ENCODE measurements at regions not wholly inside any gene's neighbourhood (a gene's known extent, or its start where the extent isn't known, plus 50 kb on each side); places are given as distances from the start of the nearest gene placed in this dataset.

DNA sequence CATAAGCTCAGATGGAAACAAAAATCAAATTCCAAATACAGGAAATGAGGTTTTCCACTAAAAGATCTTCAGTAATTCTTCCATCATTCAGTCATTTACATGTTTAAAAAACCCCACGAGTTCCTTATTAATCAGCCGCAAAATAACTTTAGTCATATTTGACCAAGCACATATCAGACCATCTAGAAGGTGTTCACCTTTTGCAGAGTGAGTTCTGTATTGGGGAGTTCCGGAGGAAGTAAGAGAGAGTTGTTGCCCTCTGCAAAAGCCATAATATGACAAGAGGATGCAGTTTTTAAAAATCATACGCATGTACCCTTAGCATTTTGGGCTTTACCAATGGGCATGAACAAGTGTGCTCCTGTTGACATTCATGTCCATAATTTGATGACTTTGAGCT, 61.6 kb downstream of the CCR1 start:
- DNase-seq (no peak), ATAC-seq (no peak)

DNA sequence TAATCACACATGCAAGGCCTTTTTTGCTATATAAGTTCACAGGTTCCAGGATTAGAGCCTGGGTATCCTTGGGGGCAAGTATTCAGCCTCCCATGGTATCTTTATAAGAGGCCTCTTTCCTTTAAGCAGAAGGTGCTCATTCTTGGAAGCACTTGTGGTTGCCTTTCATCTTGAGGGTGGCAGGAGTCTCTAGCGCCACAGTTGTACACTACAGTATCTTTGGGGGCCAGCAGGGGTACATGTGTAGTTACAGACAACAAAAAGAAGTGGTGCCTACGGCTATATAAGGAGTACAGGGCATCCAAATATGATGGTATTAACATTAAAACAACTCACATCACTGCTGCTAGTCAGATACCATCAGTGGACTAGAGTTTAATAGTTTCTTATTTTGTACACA, 62.1 kb downstream of the CCR1 start:
- DNase-seq (no peak), ATAC-seq (no peak)

GRCh38 chr3:46145147-46145546, 63.0 kb downstream of the CCR1 start:
- no peak for DNase-seq
- ATAC-seq: no peak

DNA sequence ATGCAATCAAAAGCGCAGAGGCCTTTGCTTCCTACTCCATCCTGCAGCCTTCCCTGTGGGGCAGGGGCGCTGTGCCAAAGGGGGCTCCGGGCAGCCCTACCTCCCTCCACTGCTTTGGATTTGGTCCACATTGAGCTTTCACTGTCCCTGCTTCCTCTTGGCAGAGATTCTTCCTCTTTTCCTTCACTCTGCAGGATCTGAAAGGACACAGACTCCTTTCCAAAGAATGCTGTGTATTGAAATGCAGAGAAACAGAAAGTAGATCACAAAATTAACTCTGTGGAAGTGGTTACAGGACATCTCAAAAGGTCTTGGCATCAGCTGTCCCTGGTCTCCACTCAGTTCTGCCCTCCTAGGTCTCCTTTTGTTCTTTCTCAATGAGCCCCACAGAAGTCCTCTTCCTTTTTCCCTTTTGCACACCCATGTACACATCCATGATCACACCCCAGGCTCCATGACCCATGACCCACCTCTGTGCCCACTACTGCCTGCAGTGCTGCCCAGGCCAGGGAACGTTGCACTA, 64.1 kb downstream of the CCR1 start:
- no peak for DNase-seq
- ATAC-seq: no peak

DNA sequence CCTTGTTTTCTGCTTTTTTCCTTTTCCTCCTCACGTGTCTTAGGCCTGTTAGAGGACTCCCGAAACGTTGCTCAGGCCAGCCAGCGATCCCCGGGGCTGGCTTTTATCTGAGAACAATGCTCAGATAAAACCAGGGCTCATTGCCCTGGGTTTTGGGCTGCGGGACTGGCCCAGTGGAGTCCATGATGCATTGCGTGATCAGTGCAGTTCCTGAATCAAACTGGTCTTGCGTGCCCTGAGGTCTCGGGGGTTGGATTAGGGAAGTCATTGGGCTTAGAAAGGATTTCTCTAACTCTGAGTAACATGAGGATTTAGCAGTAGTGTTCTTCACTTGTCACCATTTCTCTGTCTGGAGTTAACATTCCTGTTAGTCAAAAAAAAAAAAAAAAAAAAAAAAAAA, 66.3 kb downstream of the CCR1 start:
- ATAC-seq (no peak), DNase-seq (no peak)

DNA sequence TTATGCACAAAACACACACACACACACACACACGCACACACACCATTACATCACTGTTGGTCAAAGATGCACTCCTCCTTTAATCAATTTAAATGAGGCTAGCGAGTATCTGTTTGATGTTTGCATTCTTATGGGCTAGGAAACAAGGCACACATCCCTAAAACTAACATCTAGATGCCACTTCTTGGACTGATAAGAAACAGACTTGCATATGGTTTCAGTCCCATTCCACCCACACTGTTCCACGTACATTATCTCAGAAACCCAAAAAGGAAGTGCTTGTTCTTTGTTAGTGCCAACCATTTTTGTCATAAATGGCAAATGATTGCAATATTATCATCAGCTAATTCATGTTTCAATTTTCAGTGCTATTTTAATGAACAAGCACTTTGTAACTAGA, 69.5 kb downstream of the CCR1 start:
- ATAC-seq: no peak
- DNase-seq: no peak

- DNase-seq: no peak
- no peak for ATAC-seq
Measured at GRCh38 chr3:46135475-46135874, 72.6 kb downstream of the CCR1 start.

- ATAC-seq (no peak), DNase-seq (no peak)
Measured at GRCh38 chr3:46133285-46133684, 74.8 kb downstream of the CCR1 start.

- DNase-seq (no peak), ATAC-seq (no peak)
Measured at GRCh38 chr3:46132565-46132964, 75.5 kb downstream of the CCR1 start.

- no peak for DNase-seq
- no peak for ATAC-seq
Measured at GRCh38 chr3:46131884-46132450, 76.1 kb downstream of the CCR1 start.

- DNase-seq (no peak), ATAC-seq (no peak)
Measured at GRCh38 chr3:46130631-46131310, 77.3 kb downstream of the CCR1 start.

GRCh38 chr3:46129588-46130272, 78.4 kb downstream of the CCR1 start:
- ATAC-seq (no peak), DNase-seq (no peak)

DNA sequence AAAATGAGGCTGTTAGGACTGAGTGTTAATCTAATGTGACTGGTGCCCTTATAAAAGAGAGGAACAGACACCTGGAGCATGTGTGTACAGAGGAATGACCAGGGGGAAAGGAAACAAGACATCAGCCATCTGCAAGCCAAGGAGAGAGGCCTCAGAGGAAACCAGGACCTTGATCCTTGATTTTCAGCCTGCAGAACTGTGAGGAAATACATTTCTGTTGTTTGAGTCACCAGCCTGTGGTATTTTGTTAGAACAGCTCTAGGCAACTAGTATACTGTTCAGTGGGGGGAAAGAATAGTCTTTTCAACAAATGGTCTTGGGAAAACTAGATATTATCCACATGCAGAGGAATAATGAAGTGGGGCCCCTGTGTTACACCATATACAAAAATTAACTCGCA, 80.6 kb downstream of the CCR1 start:
- no peak for ATAC-seq
- DNase-seq: no peak

DNA sequence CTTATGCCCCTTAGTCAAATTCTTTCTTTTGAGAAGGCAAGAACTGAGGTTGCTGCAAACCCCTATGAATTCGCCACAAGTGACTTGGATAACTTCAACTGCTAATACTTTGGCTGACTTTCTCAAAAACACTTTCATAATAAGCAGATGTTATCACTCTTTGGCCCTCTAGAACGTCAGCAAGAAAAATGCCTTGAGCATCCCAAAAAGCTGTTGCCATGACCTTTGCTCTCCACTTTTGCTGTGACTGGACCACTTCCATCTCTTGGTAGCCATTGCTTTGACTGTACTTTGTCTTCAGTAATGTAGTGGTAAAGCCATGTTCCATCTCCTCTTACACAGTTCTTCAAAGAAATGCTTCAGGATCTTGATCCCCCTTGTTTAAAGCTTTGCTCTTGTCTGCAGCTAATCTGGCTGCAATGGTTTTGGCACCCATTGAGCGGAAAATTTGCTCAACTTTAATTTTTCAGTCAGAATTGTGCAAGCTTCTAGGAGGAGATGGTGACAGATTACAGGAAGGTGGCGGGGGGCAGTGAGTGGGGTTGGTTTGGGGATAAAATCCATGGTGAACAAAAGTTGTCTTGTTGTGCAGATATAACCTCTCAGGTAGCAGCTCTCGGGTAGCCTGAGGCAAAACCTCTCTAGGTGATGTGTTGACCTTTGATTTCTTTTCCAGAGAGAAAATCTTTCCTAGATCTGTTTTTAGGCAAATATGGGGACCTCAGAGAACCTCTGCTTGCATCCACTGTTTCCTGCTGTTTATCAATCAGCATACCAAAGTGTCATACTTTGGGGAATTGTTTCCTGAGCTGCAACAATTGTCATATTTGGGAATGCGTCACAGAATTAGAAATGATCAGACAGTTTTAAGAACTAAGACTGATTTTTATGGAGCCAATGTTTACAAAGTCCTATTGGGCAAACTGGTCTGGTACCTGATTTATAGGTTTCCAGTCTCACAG, 83.6 kb downstream of the CCR1 start:
- ATAC-seq: no peak
- DNase-seq: no peak

- no peak for DNase-seq
- ATAC-seq: no peak
Measured at GRCh38 chr3:46123646-46124045, 84.5 kb downstream of the CCR1 start.

DNA sequence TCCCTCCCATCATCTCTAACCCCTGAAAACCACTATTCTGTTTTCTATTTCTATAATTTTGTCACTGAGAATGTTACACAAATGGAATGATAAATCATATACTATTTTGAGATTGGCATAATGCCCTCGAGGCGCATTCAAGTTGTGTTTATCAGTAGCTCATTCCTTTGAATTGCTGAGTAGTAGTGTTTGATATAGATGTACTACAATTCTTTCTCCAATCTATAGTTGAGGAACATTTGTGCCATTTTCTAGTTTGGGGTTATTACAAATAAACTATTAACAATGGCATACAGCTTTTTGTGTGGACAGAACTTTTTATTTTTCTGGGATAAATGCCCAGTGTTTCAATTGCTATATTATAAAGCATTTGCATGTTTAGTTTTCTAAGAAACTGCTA, 86.0 kb downstream of the CCR1 start:
- no peak for ATAC-seq
- no peak for DNase-seq

GRCh38 chr3:46120983-46121382, 87.1 kb downstream of the CCR1 start:
- DNase-seq: no peak
- no peak for ATAC-seq

- no peak for ATAC-seq
- no peak for DNase-seq
Measured at GRCh38 chr3:46119709-46120498, 88.2 kb downstream of the CCR1 start.

- DNase-seq (no peak), ATAC-seq (no peak)
Measured at GRCh38 chr3:46119253-46119652, 88.9 kb downstream of the CCR1 start.

GRCh38 chr3:46116996-46117395, 89.7 kb upstream of the XCR1 start:
- ATAC-seq (no peak), DNase-seq (no peak)

GRCh38 chr3:46114323-46114988, 87.2 kb upstream of the XCR1 start:
- DNase-seq: no peak
- ATAC-seq: no peak
